Lung (tissue), 11 donors: ENCODE measurements at regions not wholly inside any gene's neighbourhood (a gene's known extent, or its start where the extent isn't known, plus 50 kb on each side); places are given as distances from the start of the nearest gene placed in this dataset.

Experiments used
- ATAC-seq: fragments of 200-7000 bp; cut with Tn5 transposase; one replicate; pipeline ENCODE4 v1.9.1; 2020; ENCODE audit warnings: moderate number of reproducible peaks; ENCODE audit not compliant: insufficient read depth, low FRiP score
- DNase-seq, 3 donors: peaks; one replicate each; pipeline ENCODE4 v3.0.0-alpha.2; 2013 to 2017
- H3K27ac ChIP-seq, 2 donors: one replicate each; pipeline ENCODE4 v1.5.1; 2013; ENCODE audit warnings: mild to moderate bottlenecking in 2 of 2, moderate library complexity in 2 of 2, control low read depth in 1 of 2, inconsistent platforms in 1 of 2, low read depth in 1 of 2, low read length in 1 of 2
- H3K27me3 ChIP-seq, 3 donors: one replicate each; pipeline ENCODE4 v1.5.1; 2013; ENCODE audit warnings: low read length in 2 of 3; ENCODE audit not compliant: control insufficient read depth in 3 of 3, insufficient read depth in 3 of 3
- H3K36me3 ChIP-seq, 4 donors: one replicate each; pipeline ENCODE4 v1.5.1; 2013; ENCODE audit warnings: low read length in 4 of 4, mild to moderate bottlenecking in 1 of 4, moderate library complexity in 1 of 4; ENCODE audit not compliant: control insufficient read depth in 4 of 4, insufficient read depth in 4 of 4
- H3K4me1 ChIP-seq, 5 donors: one replicate each; pipeline ENCODE4 v1.5.1; 2013; ENCODE audit warnings: low read length in 5 of 5, mild to moderate bottlenecking in 2 of 5, moderate library complexity in 1 of 5; ENCODE audit not compliant: control insufficient read depth in 5 of 5, insufficient read depth in 5 of 5
- H3K4me3 ChIP-seq: one replicate; pipeline ENCODE4 v1.5.1; 2013; ENCODE audit warnings: mild to moderate bottlenecking, control low read depth, moderate library complexity
- H3K9ac ChIP-seq, 2 donors: one replicate each; pipeline ENCODE4 v1.5.1; 2013; ENCODE audit warnings: low read length in 2 of 2, control low read depth in 1 of 2; ENCODE audit not compliant: insufficient read depth in 1 of 2
- H3K9me3 ChIP-seq, 4 donors: one replicate each; pipeline ENCODE4 v1.5.1; 2013; ENCODE audit warnings: low read length in 3 of 4, mild to moderate bottlenecking in 1 of 4, moderate library complexity in 1 of 4; ENCODE audit not compliant: control insufficient read depth in 4 of 4, insufficient read depth in 3 of 4
- WGBS, 2 donors: extraction: QIAGEN DNeasy Blood & Tissue Kit; methylation state at CpG; one replicate each; pipeline ENCODE4 v1.1.7; 2013; 5-methylcytosine and 5-hydroxymethylcytosine counted together
- TF ChIP-seq, protein P1 (sequence below): IDR thresholded peaks from 2 replicates; pipeline ENCODE4 v1.5.1; 2012; ENCODE audit warnings: mild to moderate bottlenecking; ENCODE audit errors: control extremely low read depth, extremely low read depth
- donor health status: control.
- donor health status: control.
- donor health status: Bipolar disorder and iron deficiency.
- donor health status: healthy.
- donor health status: DM: yes; HTN: yes; CAD: no.

DNA sequence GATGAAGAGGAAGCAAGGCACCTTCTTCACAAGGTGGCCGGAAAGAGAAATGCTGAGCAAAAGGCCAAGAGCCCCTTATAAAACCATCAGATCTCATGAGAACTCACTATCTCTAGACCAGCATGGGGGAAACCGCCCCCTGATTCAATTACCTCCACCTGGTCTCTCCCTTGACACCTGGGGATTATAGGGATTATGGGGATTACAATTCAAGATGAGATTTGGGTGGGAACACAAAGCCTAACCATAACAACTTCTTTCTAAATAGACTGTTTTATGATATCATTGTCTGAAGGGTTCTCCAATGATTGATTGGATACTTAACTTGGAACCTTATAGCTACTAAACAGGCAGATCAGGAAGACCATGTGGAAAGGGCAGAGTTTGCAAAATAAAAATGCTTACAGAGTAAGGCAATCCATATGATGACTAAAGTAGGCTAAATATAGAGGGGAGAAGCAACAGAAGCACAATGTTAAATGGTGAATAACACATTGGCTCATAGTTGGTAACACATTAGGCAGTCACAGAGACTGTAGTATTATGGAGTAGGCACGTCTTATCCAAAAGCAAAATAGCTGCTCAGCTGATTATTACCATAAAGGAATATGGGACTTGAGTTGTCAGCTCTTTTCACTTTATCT is 179.0 kb downstream of the BARD1 start:
- no peak for DNase-seq
- no peak overlapping the region for H3K9ac ChIP-seq
- WGBS, 2 donors: 73 to 74% methylated on average over 3 of the region's 3 CpGs
- no peak for ATAC-seq
- peaks cover 0 to 4% (median 0%) of the 10 kb centered on the region in 3 donors for H3K27me3 ChIP-seq
- TF ChIP-seq, protein P1, sequence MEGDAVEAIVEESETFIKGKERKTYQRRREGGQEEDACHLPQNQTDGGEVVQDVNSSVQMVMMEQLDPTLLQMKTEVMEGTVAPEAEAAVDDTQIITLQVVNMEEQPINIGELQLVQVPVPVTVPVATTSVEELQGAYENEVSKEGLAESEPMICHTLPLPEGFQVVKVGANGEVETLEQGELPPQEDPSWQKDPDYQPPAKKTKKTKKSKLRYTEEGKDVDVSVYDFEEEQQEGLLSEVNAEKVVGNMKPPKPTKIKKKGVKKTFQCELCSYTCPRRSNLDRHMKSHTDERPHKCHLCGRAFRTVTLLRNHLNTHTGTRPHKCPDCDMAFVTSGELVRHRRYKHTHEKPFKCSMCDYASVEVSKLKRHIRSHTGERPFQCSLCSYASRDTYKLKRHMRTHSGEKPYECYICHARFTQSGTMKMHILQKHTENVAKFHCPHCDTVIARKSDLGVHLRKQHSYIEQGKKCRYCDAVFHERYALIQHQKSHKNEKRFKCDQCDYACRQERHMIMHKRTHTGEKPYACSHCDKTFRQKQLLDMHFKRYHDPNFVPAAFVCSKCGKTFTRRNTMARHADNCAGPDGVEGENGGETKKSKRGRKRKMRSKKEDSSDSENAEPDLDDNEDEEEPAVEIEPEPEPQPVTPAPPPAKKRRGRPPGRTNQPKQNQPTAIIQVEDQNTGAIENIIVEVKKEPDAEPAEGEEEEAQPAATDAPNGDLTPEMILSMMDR: no peak
- peaks cover 0 to 2% (median 0%) of the 10 kb centered on the region in 5 donors for H3K4me1 ChIP-seq
- no peaks in the 10 kb centered on the region for H3K9me3 ChIP-seq
- H3K27ac ChIP-seq: no peak overlapping the region
- H3K36me3 ChIP-seq: no peaks in the 10 kb centered on the region
- no peak overlapping the region for H3K4me3 ChIP-seq

DNA sequence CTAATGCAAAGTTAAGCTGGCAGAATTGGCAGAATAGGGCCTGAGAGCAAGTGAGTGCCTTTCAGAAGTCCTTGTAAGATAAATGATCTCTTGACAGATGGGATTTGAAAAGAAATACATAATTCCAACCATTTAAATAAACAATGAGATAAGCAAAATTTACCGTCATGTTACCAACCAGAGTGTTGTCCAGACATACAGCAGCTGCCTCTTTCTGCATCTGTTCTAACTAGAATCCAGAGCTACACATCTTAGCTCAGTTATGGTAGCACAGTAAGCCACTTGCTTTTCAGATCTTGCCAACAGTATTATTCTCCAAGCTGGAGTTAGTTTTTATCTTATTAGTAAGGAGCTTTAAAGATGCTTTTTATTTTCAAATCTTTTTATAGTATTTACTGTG is 179.6 kb downstream of the BARD1 start:
- WGBS, 2 donors: 52 to 67% methylated on average over 1 of the region's 1 CpG
- DNase-seq (peak in 2 of 3 donors; percentile 63 to 77), ATAC-seq (no peak)
- H3K4me1 ChIP-seq: peaks cover 0 to 2% (median 0%) of the 10 kb centered on the region in 5 donors
- TF ChIP-seq, protein P1: no peak
- no peak overlapping the region for H3K4me3 ChIP-seq
- H3K9me3 ChIP-seq: no peaks in the 10 kb centered on the region
- H3K27ac ChIP-seq: no peak overlapping the region
- no peak overlapping the region for H3K9ac ChIP-seq
- no peaks in the 10 kb centered on the region for H3K36me3 ChIP-seq
- peaks cover 0 to 4% (median 0%) of the 10 kb centered on the region in 3 donors for H3K27me3 ChIP-seq
